GM23338 (cell line): ENCODE measurements at regions not wholly inside any gene's neighbourhood (a gene's known extent, or its start where the extent isn't known, plus 50 kb on each side); places are given as distances from the start of the nearest gene placed in this dataset.

ENCODE experiments used
- ATAC-seq: fragments of 200-7000 bp; cut with Tn5 transposase; 3 replicates; pipeline ENCODE4 v1.9.1; 2020
- DNase-seq: peaks from one replicate; pipeline ENCODE4 v3.0.0-alpha.2; 2015; ENCODE audit warnings: low spot score
- H2AFZ ChIP-seq: fragments of 200-600 bp; sonication (generic); 2 replicates; pipeline ENCODE4 v1.8.0; 2016; ENCODE audit warnings: antibody characterized with exemption, mild to moderate bottlenecking, moderate library complexity
- H3F3A ChIP-seq: fragments of 200-600 bp; sonication (generic); replicated peaks from 2 replicates; pipeline ENCODE4 v1.8.0; 2017; ENCODE audit warnings: antibody characterized with exemption, mixed run types, low read depth
- H3K27ac ChIP-seq: fragments of 200-600 bp; sonication (generic); 2 replicates; pipeline ENCODE4 v1.6.1; 2016; ENCODE audit warnings: low read depth
- H3K27me3 ChIP-seq: fragments of 200-600 bp; sonication (generic); 2 replicates; pipeline ENCODE4 v1.8.0; 2016; ENCODE audit warnings: mild to moderate bottlenecking, mixed run types, moderate library complexity; ENCODE audit not compliant: insufficient read depth
- H3K36me3 ChIP-seq: fragments of 200-600 bp; sonication (generic); 2 replicates; pipeline ENCODE4 v1.8.0; 2016; ENCODE audit warnings: mild to moderate bottlenecking; ENCODE audit not compliant: insufficient read depth
- H3K4me1 ChIP-seq: fragments of 200-600 bp; sonication (generic); 2 replicates; pipeline ENCODE4 v1.8.0; 2016; ENCODE audit warnings: mild to moderate bottlenecking, moderate library complexity; ENCODE audit not compliant: insufficient read depth
- H3K4me2 ChIP-seq: fragments of 200-600 bp; sonication (generic); 2 replicates; pipeline ENCODE4 v1.7.1; 2017; ENCODE audit warnings: mixed run types
- H3K4me3 ChIP-seq: fragments of 200-600 bp; sonication (generic); 2 replicates; pipeline ENCODE4 v1.6.1; 2016; ENCODE audit warnings: mixed run types
- H3K79me2 ChIP-seq: fragments of 200-600 bp; sonication (generic); replicated peaks from 2 replicates; pipeline ENCODE4 v1.8.0; 2017; ENCODE audit warnings: mild to moderate bottlenecking; ENCODE audit not compliant: insufficient read depth
- H3K9me2 ChIP-seq: fragments of 200-600 bp; sonication (generic); 2 replicates; pipeline ENCODE4 v1.8.0; 2017; ENCODE audit not compliant: insufficient read depth
- H4K20me1 ChIP-seq: fragments of 200-600 bp; sonication (generic); replicated peaks from 2 replicates; pipeline ENCODE4 v1.8.0; 2017; ENCODE audit warnings: mild to moderate bottlenecking; ENCODE audit not compliant: insufficient read depth
- H3K27ac Mint-ChIP-seq: 2 replicates; pipeline ENCODE4 v1.8.0; 2020; ENCODE audit warnings: inconsistent platforms, mild to moderate bottlenecking, moderate library complexity, mixed read lengths
- H3K27me3 Mint-ChIP-seq: 3 replicates; pipeline ENCODE4 v1.8.0; 2022; ENCODE audit warnings: low read depth, mild to moderate bottlenecking, moderate library complexity, mixed read lengths, inconsistent platforms; ENCODE audit not compliant: insufficient read depth, poor library complexity
- H3K36me3 Mint-ChIP-seq: 3 replicates; pipeline ENCODE4 v1.8.0; 2021; ENCODE audit warnings: low read depth, mild to moderate bottlenecking, inconsistent platforms, moderate library complexity, mixed read lengths
- H3K4me1 Mint-ChIP-seq: 3 replicates; pipeline ENCODE4 v1.8.0; 2020; ENCODE audit warnings: mild to moderate bottlenecking, inconsistent platforms, mixed read lengths
- H3K4me3 Mint-ChIP-seq: 3 replicates; pipeline ENCODE4 v1.8.0; 2021; ENCODE audit warnings: moderate library complexity, mild to moderate bottlenecking, inconsistent platforms, mixed read lengths
- H3K9me3 Mint-ChIP-seq: 3 replicates; pipeline ENCODE4 v1.8.0; 2020; ENCODE audit warnings: moderate library complexity, mild to moderate bottlenecking, inconsistent platforms, mixed read lengths
- CREB1 ChIP-seq: fragments of 250-450 bp; sonication (Bioruptor Pico); IDR thresholded peaks from 2 replicates; pipeline ENCODE4 v1.5.0; 2020; ENCODE audit warnings: low read depth, mild to moderate bottlenecking, moderate library complexity
- EZH2 ChIP-seq: fragments of 200-600 bp; sonication (generic); IDR thresholded peaks from one replicate; pipeline ENCODE4 v1.8.0; 2017; ENCODE audit warnings: antibody characterized with exemption, mild to moderate bottlenecking, low read depth; ENCODE audit not compliant: unreplicated experiment
- EZH2phosphoT487 ChIP-seq: fragments of 200-600 bp; sonication (generic); IDR thresholded peaks from one replicate; pipeline ENCODE4 v1.8.1; 2018; ENCODE audit warnings: antibody characterized with exemption; ENCODE audit not compliant: unreplicated experiment
- JUNB ChIP-seq: IDR thresholded peaks from one replicate; pipeline ENCODE4 v1.6.1; 2016; ENCODE audit warnings: antibody characterized with exemption; ENCODE audit not compliant: unreplicated experiment
- NANOG ChIP-seq: IDR thresholded peaks from 2 replicates; pipeline ENCODE4 v1.6.1; 2016; ENCODE audit warnings: antibody characterized with exemption, borderline replicate concordance
- POLR2AphosphoS5 ChIP-seq: IDR thresholded peaks from 2 replicates; pipeline ENCODE4 v1.6.1; 2016; ENCODE audit warnings: antibody characterized with exemption, low read depth
- STAT1 ChIP-seq: IDR thresholded peaks from one replicate; pipeline ENCODE4 v1.6.1; 2016; ENCODE audit warnings: antibody characterized with exemption; ENCODE audit not compliant: unreplicated experiment
- ZNF114 ChIP-seq: fragments of 250-450 bp; sonication (Bioruptor Pico); IDR thresholded peaks from 2 replicates; pipeline ENCODE4 v1.5.0; 2020; ENCODE audit warnings: mild to moderate bottlenecking, moderate library complexity
- ZNF331 ChIP-seq: fragments of 250-450 bp; sonication (Bioruptor Pico); IDR thresholded peaks from 2 replicates; pipeline ENCODE4 v1.5.0; 2020; ENCODE audit warnings: low read depth, mild to moderate bottlenecking, moderate library complexity
- TF ChIP-seq, protein P1 (sequence below), 2 experiments: fragments of 200-600 bp in 1 of 2; sonication (generic) in 1 of 2; conservative IDR thresholded peaks; 2 replicates each; pipeline versions ENCODE4 v1.5.1 to v1.6.1; 2016 to 2017; ENCODE audit warnings: antibody characterized with exemption in 2 of 2, low read depth in 2 of 2, mild to moderate bottlenecking in 2 of 2, moderate library complexity in 1 of 2
- TF ChIP-seq, protein P2 (sequence below): fragments of 250-450 bp; sonication (Bioruptor Pico); IDR thresholded peaks from 2 replicates; pipeline ENCODE4 v1.5.0; 2020; ENCODE audit warnings: mild to moderate bottlenecking, moderate library complexity

GRCh38 chrX:85592980-85593379 is 213.5 kb upstream of the POF1B start (continued):
- TF ChIP-seq EZH2phosphoT487 (no peak), CREB1 (no peak), POLR2AphosphoS5 (no peak), ZNF114 (CRISPR knock-in tag) (no peak), NANOG (no peak), EZH2 (no peak), JUNB (no peak)

DNA sequence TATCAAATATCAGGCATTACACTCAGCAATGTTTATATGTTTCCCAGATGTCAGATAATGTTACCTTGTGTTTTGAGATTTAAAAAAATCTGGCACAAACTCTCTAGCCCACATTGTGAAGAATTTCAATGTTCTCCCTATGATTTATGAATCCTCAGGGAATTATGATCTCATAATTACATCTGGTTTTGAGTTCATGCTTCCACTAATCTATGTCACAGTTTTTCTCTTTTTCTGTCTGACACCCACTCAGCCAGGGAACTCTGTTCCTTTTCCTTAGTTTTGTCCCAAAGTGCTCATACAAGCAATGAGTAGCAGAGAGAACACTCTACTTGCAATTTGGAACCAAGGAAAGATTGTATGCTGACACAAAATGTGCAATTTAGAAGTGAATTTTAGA is 212.1 kb upstream of the POF1B start:
- Mint-ChIP-seq H3K27me3 (peaks cover 3% of the 10 kb centered on the region), H3K9me3 (no peaks in the 10 kb centered on the region; the same call in 2 of the 3 replicates), H3K4me3 (no peak overlapping the region), H3K4me1 (peaks cover 2% of the 10 kb centered on the region; the same call in 1 of the 3 replicates), H3K27ac (no peak overlapping the region), H3K36me3 (no peaks in the 10 kb centered on the region)
- no peak for ATAC-seq
- Histone ChIP-seq H3K4me1 (no peaks in the 10 kb centered on the region), H2AFZ (no peak overlapping the region), H3K79me2 (no peaks in the 10 kb centered on the region), H3K9me2 (no peaks in the 10 kb centered on the region), H3K27me3 (no peaks in the 10 kb centered on the region), H3K27ac (no peak overlapping the region), H3K4me3 (no peak overlapping the region), H4K20me1 (no peaks in the 10 kb centered on the region), H3F3A (no peaks in the 10 kb centered on the region), H3K4me2 (no peak overlapping the region), H3K36me3 (no peaks in the 10 kb centered on the region)
- no peak for TF ChIP-seq CREB1
- TF ChIP-seq, protein P1, sequence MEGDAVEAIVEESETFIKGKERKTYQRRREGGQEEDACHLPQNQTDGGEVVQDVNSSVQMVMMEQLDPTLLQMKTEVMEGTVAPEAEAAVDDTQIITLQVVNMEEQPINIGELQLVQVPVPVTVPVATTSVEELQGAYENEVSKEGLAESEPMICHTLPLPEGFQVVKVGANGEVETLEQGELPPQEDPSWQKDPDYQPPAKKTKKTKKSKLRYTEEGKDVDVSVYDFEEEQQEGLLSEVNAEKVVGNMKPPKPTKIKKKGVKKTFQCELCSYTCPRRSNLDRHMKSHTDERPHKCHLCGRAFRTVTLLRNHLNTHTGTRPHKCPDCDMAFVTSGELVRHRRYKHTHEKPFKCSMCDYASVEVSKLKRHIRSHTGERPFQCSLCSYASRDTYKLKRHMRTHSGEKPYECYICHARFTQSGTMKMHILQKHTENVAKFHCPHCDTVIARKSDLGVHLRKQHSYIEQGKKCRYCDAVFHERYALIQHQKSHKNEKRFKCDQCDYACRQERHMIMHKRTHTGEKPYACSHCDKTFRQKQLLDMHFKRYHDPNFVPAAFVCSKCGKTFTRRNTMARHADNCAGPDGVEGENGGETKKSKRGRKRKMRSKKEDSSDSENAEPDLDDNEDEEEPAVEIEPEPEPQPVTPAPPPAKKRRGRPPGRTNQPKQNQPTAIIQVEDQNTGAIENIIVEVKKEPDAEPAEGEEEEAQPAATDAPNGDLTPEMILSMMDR (conservative IDR thresholded peaks at IDR 0.05; ENCODE audit: low read depth in 2 of 2), result no peak
- TF ChIP-seq POLR2AphosphoS5, result no peak
- no peak for TF ChIP-seq EZH2
- TF ChIP-seq ZNF331, result no peak
- DNase-seq, result no peak

- H3K9me2 ChIP-seq, result no peaks in the 10 kb centered on the region
- H3K27me3 ChIP-seq, result no peaks in the 10 kb centered on the region
- no peak overlapping the region for H3K4me3 ChIP-seq
- peaks cover 3% of the 10 kb centered on the region for H3K27me3 Mint-ChIP-seq
- no peaks in the 10 kb centered on the region for H3F3A ChIP-seq
- no peak overlapping the region for H2AFZ ChIP-seq
- no peak overlapping the region for H3K27ac ChIP-seq
- no peaks in the 10 kb centered on the region for H3K36me3 ChIP-seq
- H3K4me2 ChIP-seq, result no peak overlapping the region
- DNase-seq (peak; percentile 55), ATAC-seq (no peak; the same call in 2 of the 3 replicates)
- H3K4me1 ChIP-seq, result no peaks in the 10 kb centered on the region
- H3K4me1 Mint-ChIP-seq, result peaks cover 2% of the 10 kb centered on the region; the same call in 1 of the 3 replicates
- H3K9me3 Mint-ChIP-seq, result no peaks in the 10 kb centered on the region; the same call in 2 of the 3 replicates
- H3K27ac Mint-ChIP-seq, result no peak overlapping the region
- peaks cover 2% of the 10 kb centered on the region; the same call in 1 of the 3 replicates for H3K36me3 Mint-ChIP-seq
- H3K4me3 Mint-ChIP-seq, result no peak overlapping the region
- H4K20me1 ChIP-seq, result no peaks in the 10 kb centered on the region
- no peaks in the 10 kb centered on the region for H3K79me2 ChIP-seq
- TF ChIP-seq, protein P2, sequence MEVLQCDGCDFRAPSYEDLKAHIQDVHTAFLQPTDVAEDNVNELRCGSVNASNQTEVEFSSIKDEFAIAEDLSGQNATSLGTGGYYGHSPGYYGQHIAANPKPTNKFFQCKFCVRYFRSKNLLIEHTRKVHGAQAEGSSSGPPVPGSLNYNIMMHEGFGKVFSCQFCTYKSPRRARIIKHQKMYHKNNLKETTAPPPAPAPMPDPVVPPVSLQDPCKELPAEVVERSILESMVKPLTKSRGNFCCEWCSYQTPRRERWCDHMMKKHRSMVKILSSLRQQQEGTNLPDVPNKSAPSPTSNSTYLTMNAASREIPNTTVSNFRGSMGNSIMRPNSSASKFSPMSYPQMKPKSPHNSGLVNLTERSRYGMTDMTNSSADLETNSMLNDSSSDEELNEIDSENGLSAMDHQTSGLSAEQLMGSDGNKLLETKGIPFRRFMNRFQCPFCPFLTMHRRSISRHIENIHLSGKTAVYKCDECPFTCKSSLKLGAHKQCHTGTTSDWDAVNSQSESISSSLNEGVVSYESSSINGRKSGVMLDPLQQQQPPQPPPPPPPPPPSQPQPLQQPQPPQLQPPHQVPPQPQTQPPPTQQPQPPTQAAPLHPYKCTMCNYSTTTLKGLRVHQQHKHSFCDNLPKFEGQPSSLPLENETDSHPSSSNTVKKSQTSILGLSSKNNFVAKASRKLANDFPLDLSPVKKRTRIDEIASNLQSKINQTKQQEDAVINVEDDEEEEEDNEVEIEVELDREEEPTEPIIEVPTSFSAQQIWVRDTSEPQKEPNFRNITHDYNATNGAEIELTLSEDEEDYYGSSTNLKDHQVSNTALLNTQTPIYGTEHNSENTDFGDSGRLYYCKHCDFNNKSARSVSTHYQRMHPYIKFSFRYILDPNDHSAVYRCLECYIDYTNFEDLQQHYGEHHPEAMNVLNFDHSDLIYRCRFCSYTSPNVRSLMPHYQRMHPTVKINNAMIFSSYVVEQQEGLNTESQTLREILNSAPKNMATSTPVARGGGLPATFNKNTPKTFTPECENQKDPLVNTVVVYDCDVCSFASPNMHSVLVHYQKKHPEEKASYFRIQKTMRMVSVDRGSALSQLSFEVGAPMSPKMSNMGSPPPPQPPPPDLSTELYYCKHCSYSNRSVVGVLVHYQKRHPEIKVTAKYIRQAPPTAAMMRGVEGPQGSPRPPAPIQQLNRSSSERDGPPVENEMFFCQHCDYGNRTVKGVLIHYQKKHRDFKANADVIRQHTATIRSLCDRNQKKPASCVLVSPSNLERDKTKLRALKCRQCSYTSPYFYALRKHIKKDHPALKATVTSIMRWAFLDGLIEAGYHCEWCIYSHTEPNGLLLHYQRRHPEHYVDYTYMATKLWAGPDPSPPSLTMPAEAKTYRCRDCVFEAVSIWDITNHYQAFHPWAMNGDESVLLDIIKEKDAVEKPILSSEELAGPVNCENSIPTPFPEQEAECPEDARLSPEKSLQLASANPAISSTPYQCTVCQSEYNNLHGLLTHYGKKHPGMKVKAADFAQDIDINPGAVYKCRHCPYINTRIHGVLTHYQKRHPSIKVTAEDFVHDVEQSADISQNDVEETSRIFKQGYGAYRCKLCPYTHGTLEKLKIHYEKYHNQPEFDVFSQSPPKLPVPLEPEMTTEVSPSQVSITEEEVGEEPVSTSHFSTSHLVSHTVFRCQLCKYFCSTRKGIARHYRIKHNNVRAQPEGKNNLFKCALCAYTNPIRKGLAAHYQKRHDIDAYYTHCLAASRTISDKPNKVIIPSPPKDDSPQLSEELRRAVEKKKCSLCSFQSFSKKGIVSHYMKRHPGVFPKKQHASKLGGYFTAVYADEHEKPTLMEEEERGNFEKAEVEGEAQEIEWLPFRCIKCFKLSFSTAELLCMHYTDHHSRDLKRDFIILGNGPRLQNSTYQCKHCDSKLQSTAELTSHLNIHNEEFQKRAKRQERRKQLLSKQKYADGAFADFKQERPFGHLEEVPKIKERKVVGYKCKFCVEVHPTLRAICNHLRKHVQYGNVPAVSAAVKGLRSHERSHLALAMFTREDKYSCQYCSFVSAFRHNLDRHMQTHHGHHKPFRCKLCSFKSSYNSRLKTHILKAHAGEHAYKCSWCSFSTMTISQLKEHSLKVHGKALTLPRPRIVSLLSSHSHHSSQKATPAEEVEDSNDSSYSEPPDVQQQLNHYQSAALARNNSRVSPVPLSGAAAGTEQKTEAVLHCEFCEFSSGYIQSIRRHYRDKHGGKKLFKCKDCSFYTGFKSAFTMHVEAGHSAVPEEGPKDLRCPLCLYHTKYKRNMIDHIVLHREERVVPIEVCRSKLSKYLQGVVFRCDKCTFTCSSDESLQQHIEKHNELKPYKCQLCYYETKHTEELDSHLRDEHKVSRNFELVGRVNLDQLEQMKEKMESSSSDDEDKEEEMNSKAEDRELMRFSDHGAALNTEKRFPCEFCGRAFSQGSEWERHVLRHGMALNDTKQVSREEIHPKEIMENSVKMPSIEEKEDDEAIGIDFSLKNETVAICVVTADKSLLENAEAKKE (CRISPR knock-in tag), result no peak
- TF ChIP-seq ZNF114 (CRISPR knock-in tag) (no peak), EZH2 (no peak), STAT1 (no peak), EZH2phosphoT487 (no peak)
Measured at GRCh38 chrX:85590638-85591037, 211.2 kb upstream of the POF1B start.
